ENCODE measurements at regions not wholly inside any gene's neighbourhood (a gene's known extent, or its start where the extent isn't known, plus 50 kb on each side); places are given as distances from the start of the nearest gene placed in this dataset.

DNA sequence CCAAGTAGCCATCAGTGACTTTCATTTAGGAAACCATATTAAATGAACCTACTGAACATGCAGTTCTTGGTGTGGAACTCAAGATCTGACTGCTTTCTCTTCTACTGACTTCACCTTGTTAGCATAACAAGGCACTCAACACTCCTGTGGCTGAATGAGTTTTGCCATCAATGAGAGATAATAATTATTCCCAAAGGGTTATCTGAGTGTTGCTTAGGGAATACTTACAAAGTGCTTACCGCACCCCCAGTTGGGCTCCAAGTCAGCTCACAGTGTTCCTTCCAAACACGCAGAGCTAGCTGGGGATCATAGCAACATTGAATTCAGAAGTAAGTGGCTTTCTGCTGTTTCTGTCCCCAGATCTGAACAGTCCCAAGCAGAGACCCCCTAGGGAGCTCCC lies 182.9 kb downstream of the SREK1 start:
- H3K36me3 Mint-ChIP-seq (ENCODE audit: unreplicated experiment): peaks cover 5% of the 10 kb centered on the region
- H3K4me1 Mint-ChIP-seq (ENCODE audit: low read depth, unreplicated experiment): peaks cover 11% of the 10 kb centered on the region
- TF ChIP-seq, protein P1, sequence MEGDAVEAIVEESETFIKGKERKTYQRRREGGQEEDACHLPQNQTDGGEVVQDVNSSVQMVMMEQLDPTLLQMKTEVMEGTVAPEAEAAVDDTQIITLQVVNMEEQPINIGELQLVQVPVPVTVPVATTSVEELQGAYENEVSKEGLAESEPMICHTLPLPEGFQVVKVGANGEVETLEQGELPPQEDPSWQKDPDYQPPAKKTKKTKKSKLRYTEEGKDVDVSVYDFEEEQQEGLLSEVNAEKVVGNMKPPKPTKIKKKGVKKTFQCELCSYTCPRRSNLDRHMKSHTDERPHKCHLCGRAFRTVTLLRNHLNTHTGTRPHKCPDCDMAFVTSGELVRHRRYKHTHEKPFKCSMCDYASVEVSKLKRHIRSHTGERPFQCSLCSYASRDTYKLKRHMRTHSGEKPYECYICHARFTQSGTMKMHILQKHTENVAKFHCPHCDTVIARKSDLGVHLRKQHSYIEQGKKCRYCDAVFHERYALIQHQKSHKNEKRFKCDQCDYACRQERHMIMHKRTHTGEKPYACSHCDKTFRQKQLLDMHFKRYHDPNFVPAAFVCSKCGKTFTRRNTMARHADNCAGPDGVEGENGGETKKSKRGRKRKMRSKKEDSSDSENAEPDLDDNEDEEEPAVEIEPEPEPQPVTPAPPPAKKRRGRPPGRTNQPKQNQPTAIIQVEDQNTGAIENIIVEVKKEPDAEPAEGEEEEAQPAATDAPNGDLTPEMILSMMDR (IDR thresholded peaks at IDR 0.05; ENCODE audit: partially characterized antibody, unreplicated experiment): no peak
- no peak for DNase-seq
- H3K27ac Mint-ChIP-seq (ENCODE audit: unreplicated experiment): no peak overlapping the region
- H3K9me3 Mint-ChIP-seq (ENCODE audit: unreplicated experiment): no peaks in the 10 kb centered on the region
- H3K27me3 Mint-ChIP-seq (ENCODE audit: unreplicated experiment): no peaks in the 10 kb centered on the region
- no peak overlapping the region for H3K4me3 Mint-ChIP-seq (ENCODE audit: unreplicated experiment)

DNA sequence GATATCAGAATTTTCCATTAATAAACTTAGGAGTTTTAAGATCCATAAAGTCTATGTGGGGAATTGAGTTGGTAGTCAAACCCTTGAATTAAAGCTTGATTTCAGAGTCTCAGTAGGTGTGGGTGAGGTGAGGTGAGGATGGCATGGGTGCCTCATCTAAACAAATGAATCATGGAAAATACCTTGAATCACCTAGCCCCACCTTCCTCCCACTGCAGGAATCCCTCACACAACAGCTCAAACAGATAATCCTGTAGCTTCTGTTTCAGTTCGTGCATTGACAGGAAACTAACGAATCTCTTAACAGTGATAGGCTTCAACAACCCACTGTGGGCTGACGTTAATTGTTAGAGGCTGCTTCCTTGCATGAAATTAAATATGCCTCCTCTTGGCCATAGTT lies 185.0 kb downstream of the SREK1 start:
- H3K9me3 Mint-ChIP-seq (ENCODE audit: unreplicated experiment): no peaks in the 10 kb centered on the region
- DNase-seq: no peak
- H3K4me3 Mint-ChIP-seq (ENCODE audit: unreplicated experiment): no peak overlapping the region
- TF ChIP-seq, protein P1 (IDR thresholded peaks at IDR 0.05; ENCODE audit: partially characterized antibody, unreplicated experiment): no peak
- no peaks in the 10 kb centered on the region for H3K27me3 Mint-ChIP-seq (ENCODE audit: unreplicated experiment)
- H3K4me1 Mint-ChIP-seq (ENCODE audit: low read depth, unreplicated experiment): no peaks in the 10 kb centered on the region
- H3K27ac Mint-ChIP-seq (ENCODE audit: unreplicated experiment): no peak overlapping the region
- H3K36me3 Mint-ChIP-seq (ENCODE audit: unreplicated experiment): peaks cover 5% of the 10 kb centered on the region

DNA sequence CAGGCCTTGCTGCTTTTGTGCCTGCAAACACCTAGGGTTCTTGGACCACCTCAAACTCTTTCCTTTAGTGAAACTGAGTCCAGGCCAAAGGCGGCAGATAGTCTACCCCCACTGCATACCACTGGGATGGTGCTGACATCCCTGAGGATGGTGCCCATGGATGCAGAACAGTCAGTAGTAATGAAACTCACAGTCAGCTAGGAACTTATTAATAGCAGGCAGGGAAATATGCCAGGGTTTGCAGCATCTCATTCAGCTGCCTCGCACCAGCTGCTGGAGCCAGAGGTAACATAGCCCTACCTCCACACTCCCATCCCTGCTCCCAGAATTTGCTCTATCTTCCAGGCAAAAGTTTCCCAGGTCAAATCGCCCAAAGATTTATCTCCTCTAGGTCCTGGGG lies 189.1 kb downstream of the SREK1 start:
- no peak overlapping the region for H3K4me3 Mint-ChIP-seq (ENCODE audit: unreplicated experiment)
- TF ChIP-seq, protein P1 (IDR thresholded peaks at IDR 0.05; ENCODE audit: partially characterized antibody, unreplicated experiment): no peak
- H3K36me3 Mint-ChIP-seq (ENCODE audit: unreplicated experiment): peaks cover 5% of the 10 kb centered on the region
- H3K27ac Mint-ChIP-seq (ENCODE audit: unreplicated experiment): no peak overlapping the region
- H3K9me3 Mint-ChIP-seq (ENCODE audit: unreplicated experiment): no peaks in the 10 kb centered on the region
- H3K27me3 Mint-ChIP-seq (ENCODE audit: unreplicated experiment): no peaks in the 10 kb centered on the region
- no peak for DNase-seq
- peaks cover 3% of the 10 kb centered on the region for H3K4me1 Mint-ChIP-seq (ENCODE audit: low read depth, unreplicated experiment)

- TF ChIP-seq, protein P1 (IDR thresholded peaks at IDR 0.05; ENCODE audit: partially characterized antibody, unreplicated experiment): no peak
- peaks cover 3% of the 10 kb centered on the region for H3K4me1 Mint-ChIP-seq (ENCODE audit: low read depth, unreplicated experiment)
- DNase-seq: no peak
- no peaks in the 10 kb centered on the region for H3K36me3 Mint-ChIP-seq (ENCODE audit: unreplicated experiment)
- H3K27me3 Mint-ChIP-seq (ENCODE audit: unreplicated experiment): peaks cover 2% of the 10 kb centered on the region
- no peaks in the 10 kb centered on the region for H3K9me3 Mint-ChIP-seq (ENCODE audit: unreplicated experiment)
- H3K4me3 Mint-ChIP-seq (ENCODE audit: unreplicated experiment): no peak overlapping the region
- H3K27ac Mint-ChIP-seq (ENCODE audit: unreplicated experiment): no peak overlapping the region
Observed at GRCh38 chr5:66337626-66338226, 193.6 kb downstream of the SREK1 start.

- H3K36me3 Mint-ChIP-seq (ENCODE audit: unreplicated experiment): no peaks in the 10 kb centered on the region
- H3K27me3 Mint-ChIP-seq (ENCODE audit: unreplicated experiment): peaks cover 2% of the 10 kb centered on the region
- H3K4me1 Mint-ChIP-seq (ENCODE audit: low read depth, unreplicated experiment): peaks cover 3% of the 10 kb centered on the region
- no peak overlapping the region for H3K4me3 Mint-ChIP-seq (ENCODE audit: unreplicated experiment)
- no peak overlapping the region for H3K27ac Mint-ChIP-seq (ENCODE audit: unreplicated experiment)
- no peaks in the 10 kb centered on the region for H3K9me3 Mint-ChIP-seq (ENCODE audit: unreplicated experiment)
- no peak for DNase-seq
- TF ChIP-seq, protein P1 (IDR thresholded peaks at IDR 0.05; ENCODE audit: partially characterized antibody, unreplicated experiment): no peak
Observed at GRCh38 chr5:66338828-66339227, 194.7 kb downstream of the SREK1 start.

Measured in glutamatergic neuron (in vitro differentiated cells).